Ovary (tissue), 3 donors: ENCODE measurements at regions not wholly inside any gene's neighbourhood (a gene's known extent, or its start where the extent isn't known, plus 50 kb on each side); places are given as distances from the start of the nearest gene placed in this dataset.

Experiments
- POLR2A ChIP-seq: fragments of 450-650 bp; IDR thresholded peaks from one replicate; pipeline ENCODE4 v1.6.1; 2017; ENCODE audit warnings: antibody characterized with exemption, mild to moderate bottlenecking, moderate library complexity
- TF ChIP-seq, protein P1 (sequence below), 3 donors: fragments of 450-650 bp in 2 of 3; fragments of 200-600 bp in 1 of 3; IDR thresholded peaks; one replicate each; pipeline versions ENCODE4 v1.5.1 to v1.8.0; 2016 to 2022; ENCODE audit warnings: antibody characterized with exemption in 3 of 3, mild to moderate bottlenecking in 1 of 3
- donor health status: DM: no; HTN: no; CAD: no.

DNA sequence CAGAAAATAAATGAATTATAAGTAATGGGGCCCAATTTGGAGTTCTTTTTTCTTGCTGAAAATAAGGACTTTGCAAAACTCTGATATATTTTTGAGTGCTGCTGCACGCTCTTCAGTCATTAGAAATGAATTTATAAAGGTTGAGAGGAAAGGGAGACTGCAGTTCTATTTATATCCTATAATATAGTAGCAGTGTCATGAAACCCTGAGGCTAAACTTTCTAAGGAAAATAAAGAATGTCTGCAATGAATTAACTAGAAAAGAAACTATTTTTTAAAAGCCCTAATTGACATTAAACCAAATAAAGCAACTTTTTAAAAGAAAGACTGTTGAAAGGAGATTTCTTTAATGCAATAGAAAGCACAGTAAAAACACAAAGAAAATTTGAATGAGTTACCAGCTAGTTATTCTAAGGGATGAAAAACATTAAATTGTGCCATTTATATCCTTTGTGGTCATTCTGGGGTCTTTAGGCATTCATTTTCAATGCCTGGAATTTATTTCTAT, 1072.8 kb upstream of the TMEFF2 start:
- TF ChIP-seq, protein P1, sequence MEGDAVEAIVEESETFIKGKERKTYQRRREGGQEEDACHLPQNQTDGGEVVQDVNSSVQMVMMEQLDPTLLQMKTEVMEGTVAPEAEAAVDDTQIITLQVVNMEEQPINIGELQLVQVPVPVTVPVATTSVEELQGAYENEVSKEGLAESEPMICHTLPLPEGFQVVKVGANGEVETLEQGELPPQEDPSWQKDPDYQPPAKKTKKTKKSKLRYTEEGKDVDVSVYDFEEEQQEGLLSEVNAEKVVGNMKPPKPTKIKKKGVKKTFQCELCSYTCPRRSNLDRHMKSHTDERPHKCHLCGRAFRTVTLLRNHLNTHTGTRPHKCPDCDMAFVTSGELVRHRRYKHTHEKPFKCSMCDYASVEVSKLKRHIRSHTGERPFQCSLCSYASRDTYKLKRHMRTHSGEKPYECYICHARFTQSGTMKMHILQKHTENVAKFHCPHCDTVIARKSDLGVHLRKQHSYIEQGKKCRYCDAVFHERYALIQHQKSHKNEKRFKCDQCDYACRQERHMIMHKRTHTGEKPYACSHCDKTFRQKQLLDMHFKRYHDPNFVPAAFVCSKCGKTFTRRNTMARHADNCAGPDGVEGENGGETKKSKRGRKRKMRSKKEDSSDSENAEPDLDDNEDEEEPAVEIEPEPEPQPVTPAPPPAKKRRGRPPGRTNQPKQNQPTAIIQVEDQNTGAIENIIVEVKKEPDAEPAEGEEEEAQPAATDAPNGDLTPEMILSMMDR (IDR thresholded peaks at IDR 0.05), result no peak
- no peak for TF ChIP-seq POLR2A
